Activated CD8-positive, alpha-beta memory T cell treated with anti-CD3 and anti-CD28 coated beads, Interleukin-2, amount 50 U/mL, for 24 hours (primary cell): ENCODE measurements at regions not wholly inside any gene's neighbourhood (a gene's known extent, or its start where the extent isn't known, plus 50 kb on each side); places are given as distances from the start of the nearest gene placed in this dataset.
"Not testable (repeated sequence)": the region's sequence is repeated elsewhere in the genome, so short reads cannot be mapped to it uniquely, and the experiment has no call there.

Experiments used
- DNase-seq: peaks from one replicate; pipeline ENCODE4 v3.0.0-alpha.2; 2020; ENCODE audit errors: extremely low read depth

DNA sequence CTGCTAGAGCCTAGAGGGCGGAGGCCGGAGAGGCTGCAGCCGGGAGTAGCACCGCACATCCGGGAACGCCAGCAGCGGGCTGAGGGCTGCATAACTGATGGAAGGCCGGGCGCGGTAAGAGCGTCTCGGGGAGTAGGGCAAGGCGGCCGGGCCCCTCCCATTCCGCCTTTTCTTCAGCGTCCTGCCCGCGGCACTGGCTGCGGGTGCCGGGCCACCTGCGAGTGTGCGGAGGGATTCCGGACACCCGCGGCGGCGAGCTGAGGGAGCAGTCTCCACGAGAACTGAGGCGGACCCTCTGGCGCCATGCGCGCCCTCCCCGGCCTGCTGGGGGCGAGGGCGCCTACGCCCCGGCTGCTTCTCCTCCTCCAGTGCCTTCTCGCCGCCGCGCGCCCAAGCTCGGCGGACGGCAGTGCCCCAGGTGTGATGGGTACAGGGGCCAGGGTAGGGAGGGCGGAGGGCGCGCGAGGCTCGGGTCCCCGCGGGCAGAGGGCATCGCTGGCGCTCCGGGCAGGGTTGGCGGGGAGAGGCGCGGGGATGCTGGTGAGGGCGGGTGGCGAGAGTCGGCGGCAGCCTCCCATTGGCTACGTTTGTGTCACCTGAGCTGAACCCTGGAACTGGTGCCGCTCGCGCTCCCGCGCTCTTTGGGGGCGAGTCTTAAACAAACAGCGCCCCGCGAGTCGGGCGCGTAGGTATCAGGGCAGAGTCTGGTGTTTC lies 334.4 kb downstream of the SRGAP2C start:
- peak; percentile 67 for DNase-seq

DNA sequence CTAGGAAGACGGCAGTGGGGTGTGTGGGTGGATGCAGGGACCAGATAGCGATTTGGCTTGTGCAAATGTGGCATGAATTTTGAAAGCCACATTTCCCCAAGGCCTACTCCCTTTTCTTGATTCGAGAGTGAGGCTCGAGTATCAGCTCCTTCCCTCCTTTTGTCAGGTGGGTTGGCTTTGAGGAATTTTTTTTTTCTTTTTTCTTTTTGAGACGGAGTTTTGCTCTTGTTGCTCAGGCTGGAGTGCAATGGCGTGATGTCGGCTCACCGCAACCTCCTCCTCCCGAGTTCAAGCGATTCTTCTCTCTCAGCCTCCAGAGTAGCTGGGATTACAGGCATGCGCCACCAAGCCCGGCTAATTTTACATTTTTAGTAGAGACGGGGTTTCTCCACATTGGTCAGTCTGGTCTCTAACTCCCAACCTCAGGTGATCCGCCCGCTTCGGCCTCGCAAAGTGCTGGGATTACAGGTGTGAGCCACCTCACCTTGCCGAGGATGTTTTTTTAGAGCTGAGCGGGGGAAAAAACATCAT lies 335.0 kb downstream of the SRGAP2C start:
- DNase-seq, result not testable (repeated sequence)

DNA sequence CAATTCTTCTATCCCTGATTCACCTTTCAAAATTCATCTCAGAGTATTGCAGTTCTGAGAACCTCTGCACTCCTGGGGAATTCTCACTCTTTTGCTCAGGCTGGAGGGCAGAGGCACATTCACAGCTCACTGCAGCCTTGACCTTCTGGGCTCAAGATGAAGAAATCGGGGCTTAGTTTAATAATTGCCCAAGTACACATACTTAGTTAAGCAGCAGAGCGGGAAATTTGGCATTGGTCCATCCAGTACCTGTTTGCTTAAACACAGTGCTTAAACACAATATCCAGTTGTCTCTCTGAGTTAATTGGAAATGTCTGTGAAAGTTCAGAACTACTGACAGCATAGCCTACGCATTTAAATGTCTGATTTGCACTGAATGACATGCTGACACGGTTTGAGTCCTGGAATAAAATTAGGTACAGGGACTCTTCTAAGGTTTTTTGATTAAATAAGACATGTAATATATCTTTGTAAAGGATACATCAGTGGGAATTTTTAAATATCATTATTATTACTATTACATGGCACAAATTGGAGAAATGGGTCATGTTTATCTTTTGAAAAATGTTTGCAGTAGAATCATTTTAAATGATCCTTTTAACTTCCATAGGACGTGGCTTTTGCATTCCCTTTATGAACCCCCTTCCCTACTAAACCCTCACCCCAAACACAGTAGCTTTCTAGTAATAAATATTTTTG lies 337.4 kb downstream of the SRGAP2C start:
- no peak for DNase-seq

DNA sequence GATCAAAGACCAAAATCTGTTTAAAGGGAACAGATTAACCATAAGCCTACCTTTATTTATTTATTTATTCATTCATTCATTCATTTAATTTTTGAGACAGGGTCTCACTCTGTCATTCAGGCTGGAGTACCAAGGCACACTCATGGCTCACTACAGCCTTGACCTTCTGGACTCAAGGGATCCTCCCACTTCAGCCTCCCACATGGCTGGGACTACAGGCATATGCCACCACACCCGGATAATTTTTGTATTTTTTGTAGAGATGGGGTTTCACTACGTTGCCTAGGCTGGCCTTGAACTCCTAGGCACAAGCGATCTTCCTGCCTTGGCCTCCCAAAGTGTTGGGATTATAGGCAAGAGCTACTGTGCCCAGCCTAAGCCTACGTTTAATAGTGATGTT lies 338.3 kb downstream of the SRGAP2C start:
- not testable (repeated sequence) for DNase-seq

DNA sequence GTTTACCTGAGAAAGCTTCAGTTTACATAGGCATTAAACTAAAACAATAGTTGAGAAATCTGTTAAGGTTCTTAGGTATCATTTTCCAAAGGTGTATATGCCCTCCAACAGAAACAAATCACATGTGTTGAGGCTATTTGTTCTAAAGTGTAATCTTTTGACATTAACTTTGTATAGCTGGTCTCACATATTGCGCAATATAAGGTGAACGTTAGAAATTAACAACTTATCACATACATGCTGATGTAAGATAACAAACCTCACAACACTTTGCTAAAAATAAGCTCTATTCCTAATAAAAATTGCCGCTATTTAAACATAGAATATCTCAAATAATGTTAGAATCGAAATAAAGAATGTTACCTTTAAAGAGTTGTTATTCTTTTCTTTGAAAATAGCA lies 340.6 kb downstream of the SRGAP2C start:
- DNase-seq, result no peak

DNA sequence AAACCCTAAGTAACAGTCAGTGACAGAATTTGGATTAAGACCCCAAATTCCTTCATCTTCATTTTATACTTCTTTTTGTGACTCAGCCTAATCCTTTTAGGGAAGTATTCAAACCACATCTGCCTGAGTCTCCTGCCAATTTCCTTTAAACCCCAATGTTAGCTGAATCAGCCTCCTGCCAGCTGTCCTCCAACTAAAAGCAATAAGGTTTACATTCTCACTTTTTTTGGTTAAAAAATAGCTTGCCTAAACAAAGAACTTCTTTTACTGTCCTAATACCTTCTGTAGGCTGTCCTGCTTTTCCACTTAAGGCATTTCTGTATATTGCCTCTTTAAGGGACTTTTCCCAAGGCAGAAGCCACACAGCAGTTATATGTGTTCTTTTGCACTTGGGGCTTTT lies 344.2 kb downstream of the SRGAP2C start:
- DNase-seq, result not testable (repeated sequence)

DNA sequence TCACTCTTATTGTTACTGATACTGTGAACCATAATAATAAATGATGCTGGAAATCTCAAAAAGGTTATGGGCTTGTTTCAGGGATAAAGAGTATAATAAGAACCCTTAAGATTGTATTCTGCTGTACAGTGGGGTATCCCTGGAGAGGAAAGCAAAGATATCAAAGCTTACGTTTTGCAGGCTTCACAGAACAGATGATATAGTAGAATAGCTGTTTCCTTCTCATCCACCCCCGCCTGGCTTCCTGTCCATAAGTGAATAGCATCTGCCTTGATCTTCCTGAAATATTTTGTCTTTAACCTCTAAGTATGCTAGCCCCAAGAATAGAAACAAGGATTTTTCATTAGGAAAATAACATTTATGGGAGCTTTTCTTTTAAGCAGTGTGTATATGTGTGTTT lies 345.3 kb downstream of the SRGAP2C start:
- DNase-seq, result not testable (repeated sequence)

DNA sequence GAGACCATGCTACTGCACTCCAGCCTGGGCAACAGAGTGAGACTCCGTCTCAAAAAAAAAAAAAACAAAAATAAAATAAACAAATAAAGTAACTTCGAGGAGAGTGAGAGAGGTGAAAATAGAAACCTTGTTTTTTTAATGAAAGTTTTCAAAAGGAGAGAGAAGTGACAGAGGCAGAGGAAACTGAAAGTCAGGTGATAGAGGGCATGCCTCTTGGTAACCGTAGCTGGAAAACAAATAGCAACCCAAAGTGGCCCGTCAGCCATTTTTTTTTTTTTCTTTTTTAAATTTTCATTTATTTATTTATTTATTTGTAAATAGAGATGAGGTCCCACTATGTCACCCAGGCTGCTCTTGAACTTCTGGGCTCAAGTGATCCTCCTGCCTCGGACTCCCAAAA lies 347.0 kb downstream of the SRGAP2C start:
- not testable (repeated sequence) for DNase-seq

DNA sequence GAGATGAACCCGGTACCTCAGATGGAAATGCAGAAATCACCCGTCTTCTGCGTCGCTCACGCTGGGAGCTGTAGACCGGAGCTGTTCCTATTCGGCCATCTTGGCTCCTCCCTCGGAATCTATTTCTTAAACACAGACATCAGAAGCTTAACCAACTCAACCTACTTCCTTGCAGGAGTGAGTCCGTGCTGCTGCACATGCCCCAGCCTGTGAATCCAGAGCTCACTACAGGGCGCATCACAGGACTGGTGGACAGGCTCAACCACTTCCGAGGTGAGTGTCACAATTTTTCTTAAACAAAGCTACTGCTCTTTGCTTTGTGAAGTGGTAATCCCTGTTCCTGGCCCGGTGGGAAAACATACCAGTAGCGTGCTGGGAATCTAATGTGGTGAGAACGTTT lies 353.4 kb downstream of the SRGAP2C start:
- DNase-seq, result not testable (repeated sequence)

DNA sequence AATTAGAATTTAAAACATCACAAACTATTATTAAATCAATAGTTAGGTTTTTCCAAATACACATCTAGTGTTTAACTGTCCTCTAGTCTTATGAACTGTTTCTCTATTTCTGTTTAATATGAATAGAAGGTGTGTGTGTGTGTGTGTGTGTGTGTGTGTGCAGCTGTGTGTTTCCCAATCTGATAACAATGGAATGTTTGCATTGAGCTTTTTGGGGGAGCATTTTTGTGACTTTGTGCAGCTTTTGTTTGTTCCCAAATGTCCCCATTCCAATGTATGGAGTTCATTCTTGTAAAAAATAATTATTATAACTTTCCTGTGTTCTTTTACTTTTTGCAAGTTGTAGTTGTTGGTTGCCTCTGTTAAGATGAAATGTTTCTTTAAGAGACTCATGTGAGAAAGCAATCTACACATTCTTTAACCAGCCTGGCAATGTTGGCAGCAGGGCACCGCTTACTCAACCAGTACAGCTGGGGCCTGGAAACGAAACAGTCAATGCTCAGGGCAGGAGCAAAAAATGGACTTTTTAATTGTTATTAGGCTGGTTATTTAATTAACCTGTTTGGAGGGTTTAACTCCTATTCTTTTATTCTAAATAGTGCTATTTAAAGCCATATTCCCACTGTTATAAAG lies 354.3 kb downstream of the SRGAP2C start:
- DNase-seq, result no peak

DNA sequence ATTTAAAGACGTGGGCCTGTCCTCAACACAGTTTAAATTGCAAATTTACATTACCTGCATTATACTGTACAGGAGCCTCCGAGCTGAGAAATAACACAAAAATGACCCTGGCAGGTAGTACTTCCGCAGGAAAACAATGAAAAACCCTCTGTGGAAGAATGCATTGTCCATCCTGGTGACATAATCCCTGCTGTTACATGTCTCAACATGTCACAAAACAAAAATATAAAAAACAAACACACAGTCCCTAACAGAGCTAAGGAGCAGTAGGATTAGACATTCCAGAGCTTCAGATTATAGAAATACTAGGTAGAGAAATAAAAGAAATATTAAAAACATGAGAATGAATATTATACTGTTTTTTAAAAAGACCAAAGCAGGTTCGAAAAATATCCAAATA lies 359.2 kb downstream of the SRGAP2C start:
- not testable (repeated sequence) for DNase-seq

DNA sequence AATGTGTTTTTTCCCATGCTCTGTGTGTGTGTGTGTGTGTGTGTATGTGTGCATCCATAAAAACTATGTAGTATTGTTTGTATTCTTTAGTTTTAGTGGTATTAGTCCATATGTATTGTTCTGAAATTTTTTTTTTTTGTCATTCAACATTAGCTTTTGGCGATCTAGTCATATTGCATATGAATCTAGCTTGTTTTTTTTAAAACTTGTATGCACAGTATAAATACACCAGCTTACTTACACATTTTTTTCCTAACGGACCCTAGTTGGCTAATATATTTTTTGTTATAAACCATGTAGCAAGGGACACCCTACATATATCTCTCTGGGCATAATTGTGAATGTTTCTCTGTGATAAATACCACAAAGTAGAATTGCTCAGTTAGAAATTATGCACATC lies 359.7 kb downstream of the SRGAP2C start:
- DNase-seq, result no peak

DNA sequence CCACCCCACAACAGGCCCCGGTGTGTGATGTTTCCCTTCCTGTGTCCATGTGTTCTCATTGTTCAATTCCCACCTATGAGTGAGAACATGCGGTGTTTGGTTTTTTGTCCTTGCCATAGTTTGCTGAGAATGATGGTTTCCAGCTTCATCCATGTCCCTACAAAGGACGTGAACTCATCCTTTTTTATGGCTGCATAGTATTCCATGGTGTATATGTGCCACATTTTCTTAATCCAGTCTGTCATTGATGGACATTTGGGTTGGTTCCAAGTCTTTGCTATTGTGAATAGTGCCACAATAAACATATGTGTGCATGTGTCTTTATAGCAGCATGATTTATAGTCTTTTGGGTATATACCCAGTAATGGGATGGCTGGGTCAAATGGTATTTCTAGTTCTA lies 361.1 kb downstream of the SRGAP2C start:
- DNase-seq, result not testable (repeated sequence)

DNA sequence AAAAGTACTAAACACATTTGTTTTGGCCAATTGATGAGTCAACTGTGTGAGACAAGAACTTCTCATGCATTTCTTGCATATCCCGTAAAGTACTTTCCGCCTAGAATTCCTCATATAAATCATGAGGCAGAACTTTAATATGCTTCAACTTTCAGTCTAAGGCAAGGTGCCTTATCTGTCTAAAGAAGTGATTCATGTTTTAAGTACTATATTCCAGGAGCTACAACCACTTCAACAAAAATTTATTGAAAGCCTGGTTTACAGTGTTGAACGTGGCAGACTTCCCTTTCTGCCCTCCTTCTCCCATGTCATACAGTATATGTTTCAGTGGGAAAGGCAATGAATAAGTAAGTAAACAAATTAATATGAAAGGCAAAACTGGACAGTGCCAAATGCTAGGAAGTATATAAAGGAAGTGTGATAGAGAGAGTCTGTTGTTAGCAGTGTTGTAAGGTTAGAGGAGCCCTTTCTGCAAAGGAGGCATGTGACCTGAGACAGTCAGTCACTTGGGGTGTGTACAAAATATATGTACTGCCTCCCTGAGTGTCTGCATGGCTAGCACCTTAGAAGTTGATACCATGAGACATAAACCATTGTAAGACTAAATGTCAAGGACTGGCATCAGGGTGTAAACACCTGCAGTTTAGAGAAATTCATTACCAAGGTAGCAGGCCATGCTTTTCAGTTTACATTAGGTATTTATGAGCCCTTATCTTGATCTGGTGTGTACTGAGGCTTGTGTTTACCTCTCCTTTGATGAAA lies 362.2 kb downstream of the SRGAP2C start:
- DNase-seq, result no peak

DNA sequence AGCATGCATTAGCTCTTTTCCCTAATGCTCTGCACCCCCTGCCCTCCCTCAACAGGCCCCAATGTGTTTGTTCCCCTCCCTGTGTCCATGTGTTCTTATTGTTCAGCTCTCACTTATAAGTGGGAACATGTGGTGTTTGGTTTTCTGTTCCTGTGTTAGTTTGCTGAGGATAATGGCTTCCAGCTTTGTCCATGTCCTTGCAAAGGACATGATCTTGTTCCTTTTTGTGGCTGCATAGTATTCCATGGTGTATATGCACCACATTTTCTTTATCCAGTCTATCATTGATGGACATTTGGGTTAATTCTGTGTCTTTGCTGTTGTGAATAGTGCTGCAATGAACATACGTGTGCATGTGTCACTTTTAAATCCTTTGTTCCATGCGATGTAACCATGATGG lies 363.0 kb downstream of the SRGAP2C start:
- not testable (repeated sequence) for DNase-seq

DNA sequence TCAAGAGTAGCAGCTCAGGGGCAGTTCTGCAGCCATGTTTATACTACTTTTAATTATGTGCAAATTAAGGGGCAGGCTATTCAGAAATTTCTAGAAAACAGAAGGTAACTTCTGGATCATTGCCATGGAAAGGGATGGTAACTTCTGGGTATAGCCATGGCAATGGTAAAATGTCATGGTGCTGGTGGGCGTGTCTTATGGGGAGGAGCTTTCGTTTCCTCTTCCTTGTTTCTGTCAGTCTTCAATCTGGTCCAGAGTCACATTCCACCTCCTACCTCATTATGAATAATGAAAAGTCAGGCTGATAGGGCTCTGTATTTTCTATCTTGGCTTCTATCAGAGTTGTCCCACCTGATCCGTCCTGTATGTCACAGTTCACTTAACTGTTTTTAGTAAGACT lies 366.0 kb downstream of the SRGAP2C start:
- not testable (repeated sequence) for DNase-seq

DNA sequence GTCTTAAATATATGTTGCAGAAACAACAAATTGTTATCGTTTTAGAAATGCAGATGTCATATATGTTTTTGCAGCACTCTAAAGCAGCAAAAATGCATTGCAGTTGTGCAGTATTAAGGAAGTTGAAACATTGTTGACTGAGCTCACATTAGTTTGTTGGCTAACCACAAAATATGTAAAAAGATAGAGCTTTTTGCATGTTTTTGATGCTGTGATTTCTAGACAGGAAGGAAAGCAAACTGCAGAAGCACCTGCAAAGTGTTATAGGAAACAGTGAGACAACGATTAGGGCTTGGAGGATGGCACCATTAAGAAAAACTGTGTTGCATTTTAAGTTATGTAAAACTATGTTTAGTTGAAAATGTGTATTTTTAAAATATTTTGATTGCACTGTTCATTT lies 366.7 kb downstream of the SRGAP2C start:
- DNase-seq, result not testable (repeated sequence)

DNA sequence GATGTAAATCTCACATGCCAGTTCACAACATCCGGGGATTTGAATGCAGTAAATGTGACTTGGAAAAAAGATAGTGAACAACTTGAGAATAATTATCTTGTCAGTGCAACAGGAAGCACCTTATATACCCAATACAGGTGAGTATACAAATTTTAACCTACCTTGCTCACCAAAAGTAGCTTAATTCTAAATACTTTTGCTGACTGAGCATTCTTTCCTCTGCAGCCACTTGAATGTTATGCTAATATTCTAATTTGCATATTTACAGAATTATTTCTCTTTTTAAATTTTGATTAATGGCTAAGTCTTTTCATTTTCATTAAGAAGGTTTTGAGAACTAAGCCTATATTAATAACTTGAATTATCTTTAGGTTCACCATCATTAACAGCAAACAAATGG lies 371.8 kb downstream of the SRGAP2C start:
- DNase-seq, result not testable (repeated sequence)

DNA sequence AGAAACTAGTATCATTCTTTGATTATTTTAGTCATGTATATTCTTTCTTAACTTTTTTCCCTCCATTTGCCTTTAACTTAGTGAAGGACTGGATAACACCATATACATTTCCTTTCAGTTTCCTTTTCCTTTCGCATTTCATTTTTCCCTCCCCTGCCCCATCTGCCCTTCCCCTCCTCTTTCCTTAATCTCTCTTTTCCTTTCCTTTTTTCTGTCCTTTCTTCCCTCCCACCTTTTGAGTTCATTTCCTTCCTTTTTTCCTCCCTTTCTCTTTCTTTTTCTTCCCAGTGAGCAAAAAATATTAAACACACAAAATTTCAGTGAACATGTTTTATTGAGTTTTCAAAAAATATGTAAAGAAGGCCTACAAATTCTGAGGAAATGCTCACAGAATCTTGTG lies 373.3 kb downstream of the SRGAP2C start:
- DNase-seq, result not testable (repeated sequence)

DNA sequence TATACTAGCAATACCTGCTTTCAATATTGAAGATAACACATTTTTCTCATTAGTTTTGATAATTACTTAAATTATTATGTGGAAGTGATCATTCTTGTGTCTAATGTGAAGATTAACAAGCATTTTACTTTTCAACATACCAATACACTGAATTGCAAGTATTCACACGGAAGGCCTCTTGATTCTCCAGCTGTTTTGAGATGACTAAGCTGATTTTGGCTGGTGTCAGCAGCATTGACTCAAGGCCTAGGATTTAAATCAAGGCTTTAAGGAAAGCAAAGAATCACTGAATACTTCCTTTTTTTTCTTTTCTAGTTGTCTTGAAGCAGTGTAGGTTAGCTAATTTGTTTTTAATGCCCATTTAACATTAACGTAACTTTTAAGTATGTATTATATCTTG lies 373.7 kb downstream of the SRGAP2C start:
- DNase-seq, result no peak

DNA sequence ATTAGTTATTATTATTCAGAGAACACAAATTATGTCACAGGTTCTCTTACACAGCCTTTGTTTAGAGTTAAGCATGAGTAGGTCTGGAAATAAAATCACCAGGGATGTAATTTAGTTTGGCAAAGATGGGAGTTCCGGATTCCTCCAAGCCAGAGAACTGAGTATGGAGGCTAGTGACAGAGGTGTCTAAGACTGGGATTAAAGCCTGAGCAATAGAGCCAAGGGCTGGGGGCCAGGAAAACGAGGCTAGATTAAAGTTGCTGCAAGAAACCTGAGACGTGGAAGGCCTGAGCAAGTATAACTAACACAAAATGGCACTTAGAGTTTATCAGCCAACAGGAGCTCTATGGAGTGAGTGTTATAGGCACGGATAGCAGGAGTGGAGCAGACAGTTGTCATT lies 381.6 kb downstream of the SRGAP2C start:
- DNase-seq, result no peak

DNA sequence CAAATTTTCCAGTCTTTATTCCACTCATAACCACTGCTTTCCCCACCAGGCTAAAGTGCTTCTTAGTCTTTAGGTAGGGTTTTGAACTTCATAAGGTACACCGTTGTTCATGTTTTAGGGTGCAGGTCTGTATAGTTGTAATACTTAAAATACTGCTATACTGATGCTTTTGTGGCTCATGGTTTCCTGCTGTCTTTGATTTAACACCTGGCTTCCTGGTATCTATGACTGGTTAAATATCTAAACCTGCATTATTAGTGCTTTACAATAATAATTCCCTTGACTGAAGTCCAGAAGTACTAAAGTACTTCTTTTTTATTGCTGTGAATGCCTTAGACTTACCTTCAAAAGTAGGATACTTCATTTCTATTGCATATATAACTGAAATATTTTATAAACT lies 384.7 kb downstream of the SRGAP2C start:
- DNase-seq, result no peak
